HEK293 (cell line): ENCODE measurements at regions not wholly inside any gene's neighbourhood (a gene's known extent, or its start where the extent isn't known, plus 50 kb on each side); places are given as distances from the start of the nearest gene placed in this dataset.

Experiments
- CTCF ChIA-PET: fragments of 350-600 bp; formaldehyde crosslinking; extraction: SDS; loops from one replicate; lab custom pipeline; 2021; ENCODE audit warnings: antibody characterized with exemption; lab: Yijun Ruan, JAX
- POLR2A ChIA-PET: fragments of 300-600 bp; formaldehyde crosslinking; extraction: SDS; loops from one replicate; lab custom pipeline; 2020; ENCODE audit warnings: antibody characterized with exemption, inconsistent platforms; lab: Yijun Ruan, JAX
- H3K27ac ChIP-seq: fragments of 200-500 bp; sonication (Bioruptor generic); 2 replicates; pipeline ENCODE4 v1.5.1; 2014; ENCODE audit warnings: low read depth, low read length, control low read depth, inconsistent platforms; ENCODE audit errors: extremely low read depth
- H3K36me3 ChIP-seq, 2 experiments: fragments of 200-500 bp in 1 of 2; sonication (Bioruptor generic) in 1 of 2; 1 replicate in 1 of 2; 2 replicates in 1 of 2; pipeline ENCODE4 v1.5.1; 2014 to 2017; ENCODE audit warnings: inconsistent platforms in 2 of 2, low read length in 2 of 2; ENCODE audit not compliant: control insufficient read depth in 2 of 2, insufficient read depth in 1 of 2
- H3K4me1 ChIP-seq: fragments of 200-500 bp; sonication (Bioruptor generic); 2 replicates; pipeline ENCODE4 v1.5.1; 2014; ENCODE audit warnings: mild to moderate bottlenecking, low read length, inconsistent platforms; ENCODE audit not compliant: control insufficient read depth, insufficient read depth
- H3K4me3 ChIP-seq: 2 replicates; pipeline ENCODE4 v1.5.1; 2011; ENCODE audit warnings: low read depth, mild to moderate bottlenecking, control low read depth, low read length, moderate library complexity
- H3K9me3 ChIP-seq: fragments of 200-500 bp; sonication (Bioruptor generic); 2 replicates; pipeline ENCODE4 v1.5.1; 2014; ENCODE audit warnings: low read depth, low read length, inconsistent platforms; ENCODE audit not compliant: control insufficient read depth, insufficient read depth
- KLF7 ChIP-seq: fragments of 450-650 bp; formaldehyde crosslinking; IDR thresholded peaks from 2 replicates; pipeline ENCODE4 v1.5.1; 2016; ENCODE audit warnings: missing biosample characterization, missing genetic modification characterization, borderline replicate concordance
- MYNN ChIP-seq: fragments of 450-650 bp; formaldehyde crosslinking; IDR thresholded peaks from 2 replicates; pipeline ENCODE4 v1.5.1; 2016; ENCODE audit warnings: missing biosample characterization, missing genetic modification characterization, borderline replicate concordance
- MZF1 ChIP-seq: fragments of 450-650 bp; formaldehyde crosslinking; IDR thresholded peaks from 2 replicates; pipeline ENCODE4 v1.5.1; 2017; ENCODE audit warnings: missing biosample characterization, missing genetic modification characterization, borderline replicate concordance
- ZBTB48 ChIP-seq: fragments of 450-650 bp; formaldehyde crosslinking; IDR thresholded peaks from 2 replicates; pipeline ENCODE4 v1.5.1; 2016; ENCODE audit warnings: missing biosample characterization, missing genetic modification characterization
- ZNF19 ChIP-seq: fragments of 450-650 bp; formaldehyde crosslinking; IDR thresholded peaks from 2 replicates; pipeline ENCODE4; 2016; ENCODE audit warnings: missing biosample characterization, missing genetic modification characterization, low read depth
- ZNF302 ChIP-seq: fragments of 450-650 bp; formaldehyde crosslinking; IDR thresholded peaks from 2 replicates; pipeline ENCODE4 v1.5.1; 2016; ENCODE audit warnings: missing biosample characterization, missing genetic modification characterization, low read depth
- ZNF335 ChIP-seq: fragments of 450-650 bp; formaldehyde crosslinking; conservative IDR thresholded peaks from 2 replicates; pipeline ENCODE4 v1.5.1; 2016; ENCODE audit warnings: missing biosample characterization, missing genetic modification characterization
- ZNF37A ChIP-seq: fragments of 450-650 bp; IDR thresholded peaks from 2 replicates; pipeline ENCODE4 v1.5.1; 2018; ENCODE audit warnings: missing biosample characterization, missing genetic modification characterization
- ZNF514 ChIP-seq: fragments of 450-650 bp; formaldehyde crosslinking; IDR thresholded peaks from 2 replicates; pipeline ENCODE4 v1.5.1; 2016; ENCODE audit warnings: missing biosample characterization, missing genetic modification characterization
- ZNF544 ChIP-seq: fragments of 450-650 bp; formaldehyde crosslinking; IDR thresholded peaks from 2 replicates; pipeline ENCODE4 v1.5.0; 2017; ENCODE audit warnings: missing biosample characterization, missing genetic modification characterization
- ZNF610 ChIP-seq: fragments of 450-650 bp; formaldehyde crosslinking; IDR thresholded peaks from 2 replicates; pipeline ENCODE4 v1.5.1; 2016; ENCODE audit warnings: missing biosample characterization, missing genetic modification characterization, borderline replicate concordance
- ZNF777 ChIP-seq: fragments of 450-650 bp; formaldehyde crosslinking; IDR thresholded peaks from 2 replicates; pipeline ENCODE4 v1.5.1; 2017; ENCODE audit warnings: missing biosample characterization, missing genetic modification characterization, borderline replicate concordance
- TF ChIP-seq, protein P1 (sequence below): fragments of 450-650 bp; formaldehyde crosslinking; IDR thresholded peaks from 2 replicates; pipeline ENCODE4 v1.5.1; 2016; ENCODE audit warnings: missing biosample characterization, missing genetic modification characterization
- TF ChIP-seq, protein P2 (sequence below): fragments of 450-650 bp; formaldehyde crosslinking; optimal IDR thresholded peaks from 2 replicates; pipeline ENCODE3; 2016; ENCODE audit warnings: missing biosample characterization, mild to moderate bottlenecking, missing genetic modification characterization
- TF ChIP-seq, protein P3 (sequence below): fragments of 450-650 bp; formaldehyde crosslinking; IDR thresholded peaks from 2 replicates; pipeline ENCODE4 v1.5.1; 2016; ENCODE audit warnings: missing biosample characterization, missing genetic modification characterization, borderline replicate concordance
- TF ChIP-seq, protein P4 (sequence below): fragments of 450-650 bp; formaldehyde crosslinking; IDR thresholded peaks from 2 replicates; pipeline ENCODE4 v1.5.1; 2016; ENCODE audit warnings: missing biosample characterization, missing genetic modification characterization
- TF ChIP-seq, protein P5 (sequence below): fragments of 450-650 bp; formaldehyde crosslinking; IDR thresholded peaks from 2 replicates; pipeline ENCODE4 v1.5.1; 2017; ENCODE audit warnings: missing biosample characterization, missing genetic modification characterization
- TF ChIP-seq, protein P6 (sequence below): fragments of 450-650 bp; formaldehyde crosslinking; IDR thresholded peaks from 2 replicates; pipeline ENCODE4 v1.5.1; 2016; ENCODE audit warnings: missing biosample characterization, missing genetic modification characterization
- TF ChIP-seq, protein P7 (sequence below): fragments of 450-650 bp; formaldehyde crosslinking; IDR thresholded peaks from 2 replicates; pipeline ENCODE4 v1.5.1; 2016; ENCODE audit warnings: missing biosample characterization, missing genetic modification characterization
- TF ChIP-seq, protein P8 (sequence below): fragments of 450-650 bp; formaldehyde crosslinking; IDR thresholded peaks from 2 replicates; pipeline ENCODE4 v1.5.1; 2016; ENCODE audit warnings: missing biosample characterization, missing genetic modification characterization

DNA sequence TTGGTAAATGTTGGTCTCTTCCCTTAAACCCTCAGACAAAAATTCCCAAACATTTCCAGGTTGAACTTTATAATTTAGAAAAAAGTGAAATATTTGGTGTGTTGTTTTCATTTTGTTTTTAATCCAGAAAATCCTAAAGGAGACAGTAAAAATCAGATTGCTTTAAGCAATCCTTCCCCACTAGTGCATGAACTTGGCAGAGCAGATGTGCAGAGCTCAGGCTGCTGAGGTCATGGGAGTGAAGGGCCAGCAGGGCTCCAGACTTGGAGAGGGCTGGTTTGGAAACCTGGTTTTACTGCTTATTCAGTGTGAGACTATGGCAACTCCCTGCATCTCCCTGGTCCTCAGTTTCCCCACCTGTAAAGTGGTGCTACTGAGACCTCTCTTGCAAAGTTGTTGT is 66.7 kb upstream of the TEX51 start (continued):
- TF ChIP-seq, protein P1, sequence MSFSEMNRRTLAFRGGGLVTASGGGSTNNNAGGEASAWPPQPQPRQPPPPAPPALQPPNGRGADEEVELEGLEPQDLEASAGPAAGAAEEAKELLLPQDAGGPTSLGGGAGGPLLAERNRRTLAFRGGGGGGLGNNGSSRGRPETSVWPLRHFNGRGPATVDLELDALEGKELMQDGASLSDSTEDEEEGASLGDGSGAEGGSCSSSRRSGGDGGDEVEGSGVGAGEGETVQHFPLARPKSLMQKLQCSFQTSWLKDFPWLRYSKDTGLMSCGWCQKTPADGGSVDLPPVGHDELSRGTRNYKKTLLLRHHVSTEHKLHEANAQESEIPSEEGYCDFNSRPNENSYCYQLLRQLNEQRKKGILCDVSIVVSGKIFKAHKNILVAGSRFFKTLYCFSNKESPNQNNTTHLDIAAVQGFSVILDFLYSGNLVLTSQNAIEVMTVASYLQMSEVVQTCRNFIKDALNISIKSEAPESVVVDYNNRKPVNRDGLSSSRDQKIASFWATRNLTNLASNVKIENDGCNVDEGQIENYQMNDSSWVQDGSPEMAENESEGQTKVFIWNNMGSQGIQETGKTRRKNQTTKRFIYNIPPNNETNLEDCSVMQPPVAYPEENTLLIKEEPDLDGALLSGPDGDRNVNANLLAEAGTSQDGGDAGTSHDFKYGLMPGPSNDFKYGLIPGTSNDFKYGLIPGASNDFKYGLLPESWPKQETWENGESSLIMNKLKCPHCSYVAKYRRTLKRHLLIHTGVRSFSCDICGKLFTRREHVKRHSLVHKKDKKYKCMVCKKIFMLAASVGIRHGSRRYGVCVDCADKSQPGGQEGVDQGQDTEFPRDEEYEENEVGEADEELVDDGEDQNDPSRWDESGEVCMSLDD (tag by site-specific recombination): no peak
- no peak for TF ChIP-seq KLF7 (tag by site-specific recombination)
- TF ChIP-seq, protein P2, sequence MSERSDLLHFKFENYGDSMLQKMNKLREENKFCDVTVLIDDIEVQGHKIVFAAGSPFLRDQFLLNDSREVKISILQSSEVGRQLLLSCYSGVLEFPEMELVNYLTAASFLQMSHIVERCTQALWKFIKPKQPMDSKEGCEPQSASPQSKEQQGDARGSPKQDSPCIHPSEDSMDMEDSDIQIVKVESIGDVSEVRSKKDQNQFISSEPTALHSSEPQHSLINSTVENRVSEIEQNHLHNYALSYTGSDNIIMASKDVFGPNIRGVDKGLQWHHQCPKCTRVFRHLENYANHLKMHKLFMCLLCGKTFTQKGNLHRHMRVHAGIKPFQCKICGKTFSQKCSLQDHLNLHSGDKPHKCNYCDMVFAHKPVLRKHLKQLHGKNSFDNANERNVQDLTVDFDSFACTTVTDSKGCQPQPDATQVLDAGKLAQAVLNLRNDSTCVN (tag by site-specific recombination): no peak
- TF ChIP-seq, protein P3, sequence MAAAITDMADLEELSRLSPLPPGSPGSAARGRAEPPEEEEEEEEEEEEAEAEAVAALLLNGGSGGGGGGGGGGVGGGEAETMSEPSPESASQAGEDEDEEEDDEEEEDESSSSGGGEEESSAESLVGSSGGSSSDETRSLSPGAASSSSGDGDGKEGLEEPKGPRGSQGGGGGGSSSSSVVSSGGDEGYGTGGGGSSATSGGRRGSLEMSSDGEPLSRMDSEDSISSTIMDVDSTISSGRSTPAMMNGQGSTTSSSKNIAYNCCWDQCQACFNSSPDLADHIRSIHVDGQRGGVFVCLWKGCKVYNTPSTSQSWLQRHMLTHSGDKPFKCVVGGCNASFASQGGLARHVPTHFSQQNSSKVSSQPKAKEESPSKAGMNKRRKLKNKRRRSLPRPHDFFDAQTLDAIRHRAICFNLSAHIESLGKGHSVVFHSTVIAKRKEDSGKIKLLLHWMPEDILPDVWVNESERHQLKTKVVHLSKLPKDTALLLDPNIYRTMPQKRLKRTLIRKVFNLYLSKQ (tag by site-specific recombination): no peak
- no peak for TF ChIP-seq ZNF514
- no peak for TF ChIP-seq ZBTB48 (tag by site-specific recombination)
- TF ChIP-seq MZF1 (tag by site-specific recombination): no peak
- TF ChIP-seq ZNF302 (tag by site-specific recombination): no peak
- no peak for TF ChIP-seq ZNF777 (tag by site-specific recombination)
- TF ChIP-seq, protein P4, sequence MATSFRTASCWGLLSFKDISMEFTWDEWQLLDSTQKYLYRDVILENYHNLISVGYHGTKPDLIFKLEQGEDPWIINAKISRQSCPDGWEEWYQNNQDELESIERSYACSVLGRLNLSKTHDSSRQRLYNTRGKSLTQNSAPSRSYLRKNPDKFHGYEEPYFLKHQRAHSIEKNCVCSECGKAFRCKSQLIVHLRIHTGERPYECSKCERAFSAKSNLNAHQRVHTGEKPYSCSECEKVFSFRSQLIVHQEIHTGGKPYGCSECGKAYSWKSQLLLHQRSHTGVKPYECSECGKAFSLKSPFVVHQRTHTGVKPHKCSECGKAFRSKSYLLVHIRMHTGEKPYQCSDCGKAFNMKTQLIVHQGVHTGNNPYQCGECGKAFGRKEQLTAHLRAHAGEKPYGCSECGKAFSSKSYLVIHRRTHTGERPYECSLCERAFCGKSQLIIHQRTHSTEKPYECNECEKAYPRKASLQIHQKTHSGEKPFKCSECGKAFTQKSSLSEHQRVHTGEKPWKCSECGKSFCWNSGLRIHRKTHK (tag by site-specific recombination): no peak
- TF ChIP-seq, protein P5, sequence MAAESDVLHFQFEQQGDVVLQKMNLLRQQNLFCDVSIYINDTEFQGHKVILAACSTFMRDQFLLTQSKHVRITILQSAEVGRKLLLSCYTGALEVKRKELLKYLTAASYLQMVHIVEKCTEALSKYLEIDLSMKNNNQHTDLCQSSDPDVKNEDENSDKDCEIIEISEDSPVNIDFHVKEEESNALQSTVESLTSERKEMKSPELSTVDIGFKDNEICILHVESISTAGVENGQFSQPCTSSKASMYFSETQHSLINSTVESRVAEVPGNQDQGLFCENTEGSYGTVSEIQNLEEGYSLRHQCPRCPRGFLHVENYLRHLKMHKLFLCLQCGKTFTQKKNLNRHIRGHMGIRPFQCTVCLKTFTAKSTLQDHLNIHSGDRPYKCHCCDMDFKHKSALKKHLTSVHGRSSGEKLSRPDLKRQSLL (tag by site-specific recombination): no peak
- TF ChIP-seq, protein P6, sequence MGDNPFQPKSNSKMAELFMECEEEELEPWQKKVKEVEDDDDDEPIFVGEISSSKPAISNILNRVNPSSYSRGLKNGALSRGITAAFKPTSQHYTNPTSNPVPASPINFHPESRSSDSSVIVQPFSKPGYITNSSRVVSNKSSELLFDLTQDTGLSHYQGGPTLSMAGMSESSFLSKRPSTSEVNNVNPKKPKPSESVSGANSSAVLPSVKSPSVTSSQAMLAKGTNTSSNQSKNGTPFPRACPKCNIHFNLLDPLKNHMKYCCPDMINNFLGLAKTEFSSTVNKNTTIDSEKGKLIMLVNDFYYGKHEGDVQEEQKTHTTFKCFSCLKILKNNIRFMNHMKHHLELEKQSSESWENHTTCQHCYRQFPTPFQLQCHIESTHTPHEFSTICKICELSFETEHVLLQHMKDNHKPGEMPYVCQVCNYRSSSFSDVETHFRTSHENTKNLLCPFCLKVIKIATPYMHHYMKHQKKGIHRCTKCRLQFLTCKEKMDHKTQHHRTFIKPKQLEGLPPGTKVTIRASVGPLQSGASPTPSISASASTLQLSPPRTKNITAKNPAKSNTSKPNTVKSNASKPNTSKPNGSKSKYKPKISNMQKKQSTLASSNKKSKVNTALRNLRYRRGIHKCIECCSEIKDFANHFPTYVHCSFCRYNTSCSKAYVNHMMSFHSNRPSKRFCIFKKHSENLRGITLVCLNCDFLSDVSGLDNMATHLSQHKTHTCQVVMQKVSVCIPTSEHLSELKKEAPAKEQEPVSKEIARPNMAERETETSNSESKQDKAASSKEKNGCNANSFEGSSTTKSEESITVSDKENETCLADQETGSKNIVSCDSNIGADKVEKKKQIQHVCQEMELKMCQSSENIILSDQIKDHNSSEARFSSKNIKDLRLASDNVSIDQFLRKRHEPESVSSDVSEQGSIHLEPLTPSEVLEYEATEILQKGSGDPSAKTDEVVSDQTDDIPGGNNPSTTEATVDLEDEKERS (tag by site-specific recombination): no peak
- TF ChIP-seq, all 188 proteins: peak for 0

DNA sequence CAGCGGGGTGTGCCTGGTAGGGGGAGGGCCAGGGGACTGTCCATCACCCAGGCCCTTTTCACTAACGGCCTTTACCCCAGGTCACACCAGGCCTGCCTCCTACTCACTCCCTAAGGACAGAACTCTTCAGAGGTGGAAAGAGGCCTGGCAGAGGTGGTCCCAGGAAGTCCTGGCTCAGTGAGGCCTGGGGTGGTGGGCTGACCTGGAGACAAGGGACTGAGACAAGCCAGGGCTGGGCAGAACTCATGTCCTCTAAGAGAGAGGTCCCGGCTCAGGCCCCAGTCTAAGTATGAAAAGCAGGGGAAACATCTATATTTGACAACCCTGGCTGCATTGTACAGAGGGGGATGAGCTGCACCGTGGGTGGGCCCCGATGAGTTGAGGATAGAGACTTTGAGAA is 65.9 kb upstream of the TEX51 start:
- POLR2A ChIA-PET: no interaction called here
- H3K4me1 ChIP-seq: no peaks in the 10 kb centered on the region
- no peak overlapping the region for H3K4me3 ChIP-seq
- CTCF ChIA-PET: interaction anchor here (0.7 kb wide), 1 partner anchor 117 kb away, joined by 4 read pairs; no protein-coding TSS in a partner anchor
- no peak overlapping the region for H3K27ac ChIP-seq
- no peaks in the 10 kb centered on the region for H3K36me3 ChIP-seq
- no peaks in the 10 kb centered on the region for H3K9me3 ChIP-seq
- no peak for TF ChIP-seq ZNF37A (tag by site-specific recombination)
- TF ChIP-seq, protein P7, sequence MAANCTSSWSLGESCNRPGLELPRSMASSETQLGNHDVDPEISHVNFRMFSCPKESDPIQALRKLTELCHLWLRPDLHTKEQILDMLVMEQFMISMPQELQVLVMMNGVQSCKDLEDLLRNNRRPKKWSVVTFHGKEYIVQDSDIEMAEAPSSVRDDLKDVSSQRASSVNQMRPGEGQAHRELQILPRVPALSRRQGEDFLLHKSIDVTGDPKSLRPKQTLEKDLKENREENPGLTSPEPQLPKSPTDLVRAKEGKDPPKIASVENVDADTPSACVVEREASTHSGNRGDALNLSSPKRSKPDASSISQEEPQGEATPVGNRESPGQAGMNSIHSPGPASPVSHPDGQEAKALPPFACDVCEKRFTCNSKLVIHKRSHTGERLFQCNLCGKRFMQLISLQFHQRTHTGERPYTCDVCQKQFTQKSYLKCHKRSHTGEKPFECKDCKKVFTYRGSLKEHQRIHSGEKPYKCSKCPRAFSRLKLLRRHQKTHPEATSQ (tag by site-specific recombination): no peak
- no peak for TF ChIP-seq MYNN
- TF ChIP-seq ZNF544: no peak
- TF ChIP-seq ZNF335: no peak
- TF ChIP-seq ZNF610 (tag by site-specific recombination): no peak
- no peak for TF ChIP-seq ZNF19
- TF ChIP-seq, protein P8, sequence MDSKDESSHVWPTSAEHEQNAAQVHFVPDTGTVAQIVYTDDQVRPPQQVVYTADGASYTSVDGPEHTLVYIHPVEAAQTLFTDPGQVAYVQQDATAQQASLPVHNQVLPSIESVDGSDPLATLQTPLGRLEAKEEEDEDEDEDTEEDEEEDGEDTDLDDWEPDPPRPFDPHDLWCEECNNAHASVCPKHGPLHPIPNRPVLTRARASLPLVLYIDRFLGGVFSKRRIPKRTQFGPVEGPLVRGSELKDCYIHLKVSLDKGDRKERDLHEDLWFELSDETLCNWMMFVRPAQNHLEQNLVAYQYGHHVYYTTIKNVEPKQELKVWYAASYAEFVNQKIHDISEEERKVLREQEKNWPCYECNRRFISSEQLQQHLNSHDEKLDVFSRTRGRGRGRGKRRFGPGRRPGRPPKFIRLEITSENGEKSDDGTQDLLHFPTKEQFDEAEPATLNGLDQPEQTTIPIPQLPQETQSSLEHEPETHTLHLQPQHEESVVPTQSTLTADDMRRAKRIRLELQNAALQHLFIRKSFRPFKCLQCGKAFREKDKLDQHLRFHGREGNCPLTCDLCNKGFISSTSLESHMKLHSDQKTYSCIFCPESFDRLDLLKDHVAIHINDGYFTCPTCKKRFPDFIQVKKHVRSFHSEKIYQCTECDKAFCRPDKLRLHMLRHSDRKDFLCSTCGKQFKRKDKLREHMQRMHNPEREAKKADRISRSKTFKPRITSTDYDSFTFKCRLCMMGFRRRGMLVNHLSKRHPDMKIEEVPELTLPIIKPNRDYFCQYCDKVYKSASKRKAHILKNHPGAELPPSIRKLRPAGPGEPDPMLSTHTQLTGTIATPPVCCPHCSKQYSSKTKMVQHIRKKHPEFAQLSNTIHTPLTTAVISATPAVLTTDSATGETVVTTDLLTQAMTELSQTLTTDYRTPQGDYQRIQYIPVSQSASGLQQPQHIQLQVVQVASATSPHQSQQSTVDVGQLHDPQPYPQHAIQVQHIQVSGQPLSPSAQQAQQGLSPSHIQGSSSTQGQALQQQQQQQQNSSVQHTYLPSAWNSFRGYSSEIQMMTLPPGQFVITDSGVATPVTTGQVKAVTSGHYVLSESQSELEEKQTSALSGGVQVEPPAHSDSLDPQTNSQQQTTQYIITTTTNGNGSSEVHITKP (tag by site-specific recombination): no peak
